ENCODE measurements at regions not wholly inside any gene's neighbourhood (a gene's known extent, or its start where the extent isn't known, plus 50 kb on each side); places are given as distances from the start of the nearest gene placed in this dataset.
"Not testable (repeated sequence)": the region's sequence is repeated elsewhere in the genome, so short reads cannot be mapped to it uniquely, and the experiment has no call there.

DNA sequence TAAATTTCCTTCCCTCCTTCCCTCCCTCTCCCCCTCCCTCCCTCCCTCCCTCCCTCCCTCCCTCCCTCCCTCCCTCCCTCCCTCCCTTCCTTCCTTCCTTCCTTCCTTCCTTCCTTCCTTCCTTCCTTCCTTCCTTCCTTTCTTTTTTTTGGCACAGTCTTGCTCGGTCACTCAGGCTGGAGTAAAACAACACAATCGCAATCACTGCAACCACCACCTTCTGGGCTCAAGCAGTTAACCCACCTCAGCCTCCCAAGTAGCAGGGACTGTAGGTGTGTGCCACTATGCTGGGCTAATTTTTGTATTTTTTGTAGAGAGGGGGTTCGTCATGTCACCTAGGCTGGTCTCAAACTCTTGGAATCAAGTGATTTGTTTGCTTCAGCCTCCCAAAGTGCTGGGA, 101.7 kb downstream of the RFPL4B start:
- TF ChIP-seq JUNB (IDR thresholded peaks at IDR 0.05); TP53 (CRISPR knock-in tag; IDR thresholded peaks at IDR 0.05); MYC (IDR thresholded peaks at IDR 0.05; ENCODE audit: borderline replicate concordance, low read length); ESRRA (IDR thresholded peaks at IDR 0.05; ENCODE audit: borderline replicate concordance, low read length): not testable (repeated sequence)
- TF ChIP-seq, protein P1, sequence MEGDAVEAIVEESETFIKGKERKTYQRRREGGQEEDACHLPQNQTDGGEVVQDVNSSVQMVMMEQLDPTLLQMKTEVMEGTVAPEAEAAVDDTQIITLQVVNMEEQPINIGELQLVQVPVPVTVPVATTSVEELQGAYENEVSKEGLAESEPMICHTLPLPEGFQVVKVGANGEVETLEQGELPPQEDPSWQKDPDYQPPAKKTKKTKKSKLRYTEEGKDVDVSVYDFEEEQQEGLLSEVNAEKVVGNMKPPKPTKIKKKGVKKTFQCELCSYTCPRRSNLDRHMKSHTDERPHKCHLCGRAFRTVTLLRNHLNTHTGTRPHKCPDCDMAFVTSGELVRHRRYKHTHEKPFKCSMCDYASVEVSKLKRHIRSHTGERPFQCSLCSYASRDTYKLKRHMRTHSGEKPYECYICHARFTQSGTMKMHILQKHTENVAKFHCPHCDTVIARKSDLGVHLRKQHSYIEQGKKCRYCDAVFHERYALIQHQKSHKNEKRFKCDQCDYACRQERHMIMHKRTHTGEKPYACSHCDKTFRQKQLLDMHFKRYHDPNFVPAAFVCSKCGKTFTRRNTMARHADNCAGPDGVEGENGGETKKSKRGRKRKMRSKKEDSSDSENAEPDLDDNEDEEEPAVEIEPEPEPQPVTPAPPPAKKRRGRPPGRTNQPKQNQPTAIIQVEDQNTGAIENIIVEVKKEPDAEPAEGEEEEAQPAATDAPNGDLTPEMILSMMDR (IDR thresholded peaks at IDR 0.05), result not testable (repeated sequence)

All from A549 (cell line).